ENCODE measurements at regions not wholly inside any gene's neighbourhood (a gene's known extent, or its start where the extent isn't known, plus 50 kb on each side); places are given as distances from the start of the nearest gene placed in this dataset.

DNA sequence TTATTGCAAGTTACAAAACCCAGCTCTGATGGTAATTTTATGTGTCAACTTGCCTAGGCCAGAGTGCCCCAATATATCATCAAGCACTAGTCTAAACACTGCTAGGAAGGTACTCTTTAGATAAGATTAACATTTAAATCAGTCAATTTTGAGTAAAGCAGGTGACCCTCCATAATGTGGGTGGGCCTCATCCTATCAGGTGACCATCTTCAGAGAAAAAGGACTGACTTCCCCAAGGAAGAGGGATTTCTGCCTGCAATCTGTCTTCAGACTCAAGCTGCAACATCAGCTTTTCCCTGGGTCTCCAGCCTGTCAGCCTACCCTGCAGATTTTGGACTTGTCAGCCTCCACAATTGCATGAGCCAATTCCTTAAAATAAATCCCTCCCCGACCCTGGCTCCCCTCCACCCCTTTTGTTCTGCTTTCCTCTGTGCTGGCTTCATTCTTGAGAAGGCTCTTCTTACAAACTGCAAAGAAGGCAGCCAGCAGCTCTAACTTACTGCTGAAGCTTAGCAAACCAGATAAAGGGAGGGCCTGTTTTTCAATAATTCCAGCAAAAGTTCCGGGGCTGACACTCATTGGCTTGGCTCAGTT lies 56.4 kb upstream of the RUNX3 start:
- TF ChIP-seq CTCF (IDR thresholded peaks at IDR 0.05; ENCODE audit: poor library complexity) (no peak), EZH2phosphoT487 (IDR thresholded peaks at IDR 0.05; ENCODE audit: low read depth, severe bottlenecking, unreplicated experiment) (no peak), EZH2 (IDR thresholded peaks at IDR 0.05; ENCODE audit: borderline replicate concordance) (no peak)
